Activated CD4-positive, alpha-beta memory T cell treated with anti-CD3 and anti-CD28 coated beads for 36 hours (primary cell): ENCODE measurements at regions not wholly inside any gene's neighbourhood (a gene's known extent, or its start where the extent isn't known, plus 50 kb on each side); places are given as distances from the start of the nearest gene placed in this dataset.

Experiments
- CTCF ChIA-PET: fragments of 350-600 bp; sonication (Branson Sonifier 250); formaldehyde crosslinking; loops from one replicate; lab custom pipeline; 2021; ENCODE audit warnings: antibody characterized with exemption, inconsistent platforms; lab: Charles Lee
- POLR2A ChIA-PET: fragments of 350-600 bp; sonication (Branson Sonifier 250); formaldehyde crosslinking; loops from one replicate; lab custom pipeline; 2021; ENCODE audit warnings: antibody characterized with exemption; lab: Charles Lee
- DNase-seq: peaks from one replicate; pipeline ENCODE4 v3.0.0-alpha.2; 2020
- H3K27ac Mint-ChIP-seq: one replicate; pipeline ENCODE4 v1.8.0; 2021; ENCODE audit warnings: mixed read lengths
- H3K27me3 Mint-ChIP-seq: one replicate; pipeline ENCODE4 v1.8.0; 2021; ENCODE audit warnings: mixed read lengths
- H3K36me3 Mint-ChIP-seq: one replicate; pipeline ENCODE4 v1.8.0; 2021; ENCODE audit warnings: mixed read lengths
- H3K4me1 Mint-ChIP-seq: one replicate; pipeline ENCODE4 v1.8.0; 2021; ENCODE audit warnings: low read depth, mixed read lengths
- H3K4me3 Mint-ChIP-seq: one replicate; pipeline ENCODE4 v1.8.0; 2021; ENCODE audit warnings: mild to moderate bottlenecking, mixed read lengths
- H3K9me3 Mint-ChIP-seq: one replicate; pipeline ENCODE4 v1.8.0; 2021; ENCODE audit warnings: mixed read lengths
- intact Hi-C: fragments of 100-400 bp; cut with micrococcal nuclease; formaldehyde crosslinking; loops from one replicate; pipeline ENCODE4 v1.15.1; 2023

DNA sequence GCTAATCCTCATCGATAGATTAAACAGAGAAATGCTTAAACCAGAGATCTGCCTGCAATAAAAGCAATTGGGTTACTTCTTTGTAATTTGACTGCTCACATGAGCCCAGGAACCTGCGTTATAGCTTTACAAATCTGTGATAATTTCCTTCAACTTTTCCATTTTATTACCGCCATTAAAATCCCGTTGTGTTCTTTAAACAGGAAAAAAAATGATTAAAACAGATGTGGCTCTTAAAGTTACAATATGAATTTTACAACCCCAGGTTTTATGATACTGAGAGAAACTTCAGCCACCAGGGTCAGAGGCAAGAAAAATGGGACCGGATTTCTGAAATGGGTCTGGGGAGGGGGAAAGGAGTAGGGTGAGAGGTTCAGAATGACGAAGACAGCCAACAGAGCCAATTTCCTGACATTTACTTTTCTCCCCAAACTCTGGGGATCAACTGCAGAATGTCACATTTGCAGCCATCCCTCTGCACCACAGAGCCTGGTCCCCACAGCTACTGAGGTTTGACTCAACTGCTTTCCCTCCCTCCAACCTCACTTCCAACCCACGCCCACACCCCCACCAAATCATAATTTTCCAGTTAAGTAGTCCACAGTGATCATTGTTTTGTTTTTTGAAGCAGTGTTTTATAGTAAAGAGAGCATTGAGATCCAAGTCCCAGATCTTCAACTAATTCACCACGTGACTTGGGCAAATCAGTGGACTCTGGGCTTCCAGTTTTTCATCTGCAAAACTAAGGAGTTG is 77.6 kb upstream of the EYA2 start:
- Mint-ChIP-seq H3K9me3 (no peaks in the 10 kb centered on the region), H3K4me1 (no peaks in the 10 kb centered on the region), H3K4me3 (no peak overlapping the region), H3K27me3 (peaks cover 31% of the 10 kb centered on the region), H3K36me3 (no peaks in the 10 kb centered on the region), H3K27ac (no peak overlapping the region)
- intact Hi-C loops: no loop called here
- no peak for DNase-seq
- ChIA-PET CTCF (no interaction called here), POLR2A (no interaction called here)

GRCh38 chr20:46820682-46821081 is 74.0 kb upstream of the EYA2 start:
- H3K36me3 Mint-ChIP-seq: no peaks in the 10 kb centered on the region
- peaks cover 5% of the 10 kb centered on the region for H3K9me3 Mint-ChIP-seq
- intact Hi-C loops: no loop called here
- no peak for DNase-seq
- H3K27ac Mint-ChIP-seq: no peak overlapping the region
- CTCF ChIA-PET: no interaction called here
- POLR2A ChIA-PET: no interaction called here
- no peaks in the 10 kb centered on the region for H3K4me1 Mint-ChIP-seq
- H3K4me3 Mint-ChIP-seq: no peak overlapping the region
- peaks cover 16% of the 10 kb centered on the region for H3K27me3 Mint-ChIP-seq

GRCh38 chr20:46823271-46823751 is 71.3 kb upstream of the EYA2 start:
- Mint-ChIP-seq H3K27ac (no peak overlapping the region), H3K4me3 (no peak overlapping the region), H3K9me3 (peaks cover 5% of the 10 kb centered on the region), H3K4me1 (no peaks in the 10 kb centered on the region), H3K27me3 (peaks cover 11% of the 10 kb centered on the region), H3K36me3 (no peaks in the 10 kb centered on the region)
- no peak for DNase-seq
- CTCF ChIA-PET: no interaction called here
- POLR2A ChIA-PET: no interaction called here
- intact Hi-C loops: no loop called here

DNA sequence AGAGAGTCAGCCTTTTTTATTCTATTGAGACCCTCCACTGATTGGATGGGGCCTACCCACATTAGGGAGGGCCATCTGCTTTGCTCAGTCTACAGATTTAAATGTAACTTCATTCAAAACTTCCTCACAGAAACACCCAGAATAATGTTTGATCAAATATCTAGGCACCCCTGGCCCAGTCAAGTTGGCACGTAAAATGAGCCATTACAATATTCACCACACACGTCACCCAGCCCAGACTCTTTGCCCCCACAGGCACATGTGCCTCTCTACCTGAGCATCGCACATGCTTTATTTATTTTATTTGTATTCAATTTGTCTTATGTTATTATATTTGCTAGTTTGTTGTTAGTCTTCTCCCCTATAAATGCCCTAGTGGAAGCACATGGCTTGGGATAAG is 70.9 kb upstream of the EYA2 start:
- POLR2A ChIA-PET: no interaction called here
- no peak overlapping the region for H3K4me3 Mint-ChIP-seq
- H3K36me3 Mint-ChIP-seq: no peaks in the 10 kb centered on the region
- intact Hi-C loops: no loop called here
- H3K27ac Mint-ChIP-seq: no peak overlapping the region
- CTCF ChIA-PET: no interaction called here
- peaks cover 11% of the 10 kb centered on the region for H3K27me3 Mint-ChIP-seq
- H3K9me3 Mint-ChIP-seq: peaks cover 5% of the 10 kb centered on the region
- H3K4me1 Mint-ChIP-seq: no peaks in the 10 kb centered on the region
- no peak for DNase-seq

DNA sequence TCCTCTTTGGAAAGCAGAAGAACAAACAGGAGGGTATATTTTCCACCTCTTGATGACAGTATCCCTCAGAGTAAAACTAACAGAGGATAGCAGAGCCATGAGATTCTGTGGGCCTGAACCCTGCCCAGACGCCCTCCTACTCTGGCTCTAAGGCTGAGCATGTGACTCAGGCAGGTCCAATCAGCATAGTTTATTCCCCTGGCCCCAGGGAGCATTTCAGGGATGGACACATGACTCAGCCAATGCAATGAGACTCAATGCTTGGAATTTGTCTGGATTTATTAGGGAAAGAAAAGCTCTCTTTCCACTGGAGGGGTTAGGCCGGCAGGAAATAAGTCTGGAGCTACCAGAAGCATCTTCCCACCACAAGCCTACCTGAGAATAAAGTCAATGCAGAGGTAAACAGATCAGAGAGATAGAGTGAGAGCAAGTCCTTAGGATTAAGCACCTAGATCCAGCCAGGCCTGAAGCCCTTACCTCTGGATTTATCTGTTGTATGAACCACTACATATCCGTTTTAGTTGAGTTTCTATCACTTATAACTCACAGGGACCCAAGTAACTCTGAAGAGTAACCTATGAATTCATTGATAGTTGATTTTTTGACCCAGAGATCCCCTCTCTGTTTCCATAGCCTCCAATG is 68.2 kb upstream of the EYA2 start:
- no peaks in the 10 kb centered on the region for H3K36me3 Mint-ChIP-seq
- POLR2A ChIA-PET: no interaction called here
- H3K27ac Mint-ChIP-seq: no peak overlapping the region
- H3K4me1 Mint-ChIP-seq: no peaks in the 10 kb centered on the region
- H3K9me3 Mint-ChIP-seq: peaks cover 5% of the 10 kb centered on the region
- DNase-seq: no peak
- no peak overlapping the region for H3K4me3 Mint-ChIP-seq
- intact Hi-C loops: no loop called here
- CTCF ChIA-PET: no interaction called here
- H3K27me3 Mint-ChIP-seq: peaks cover 9% of the 10 kb centered on the region

DNA sequence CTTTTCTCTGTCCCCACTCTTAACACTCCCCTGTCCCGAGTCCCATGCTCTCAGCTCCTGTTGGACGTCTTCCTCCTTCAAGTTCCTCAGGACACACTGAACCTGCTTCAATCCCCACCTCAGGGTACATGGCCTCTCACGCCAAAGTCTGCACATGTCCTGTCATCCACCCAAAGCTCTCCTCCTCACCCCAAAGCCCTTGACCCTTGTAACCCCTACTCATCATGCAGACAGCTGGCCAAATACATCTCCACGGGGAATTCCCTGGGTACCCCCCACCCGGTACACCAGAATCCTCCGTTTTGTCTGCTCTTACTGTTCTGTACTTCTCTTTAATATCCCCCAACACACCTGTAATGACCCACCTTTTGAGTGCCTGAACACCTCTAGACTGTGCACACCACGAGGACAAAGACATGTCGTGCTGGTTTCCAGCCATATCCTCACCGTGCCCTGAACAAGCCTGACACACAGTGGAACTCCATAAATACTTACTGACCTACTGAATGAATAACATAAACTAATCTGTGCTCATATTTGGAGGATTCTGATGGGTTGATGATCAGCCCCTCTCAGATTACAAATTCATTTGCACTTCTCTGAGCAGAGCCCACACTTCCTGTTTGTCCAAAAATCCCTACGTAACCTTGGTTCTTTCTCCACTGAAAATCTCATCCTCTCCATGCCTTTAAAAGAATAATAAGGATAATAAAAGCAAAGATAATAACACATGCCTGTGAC is 66.8 kb upstream of the EYA2 start:
- ChIA-PET POLR2A (no interaction called here), CTCF (no interaction called here)
- peaks cover 10% of the 10 kb centered on the region for H3K9me3 Mint-ChIP-seq
- H3K36me3 Mint-ChIP-seq: no peaks in the 10 kb centered on the region
- H3K27me3 Mint-ChIP-seq: peaks cover 9% of the 10 kb centered on the region
- no peak for DNase-seq
- intact Hi-C loops: no loop called here
- no peak overlapping the region for H3K27ac Mint-ChIP-seq
- H3K4me3 Mint-ChIP-seq: no peak overlapping the region
- H3K4me1 Mint-ChIP-seq: no peaks in the 10 kb centered on the region

DNA sequence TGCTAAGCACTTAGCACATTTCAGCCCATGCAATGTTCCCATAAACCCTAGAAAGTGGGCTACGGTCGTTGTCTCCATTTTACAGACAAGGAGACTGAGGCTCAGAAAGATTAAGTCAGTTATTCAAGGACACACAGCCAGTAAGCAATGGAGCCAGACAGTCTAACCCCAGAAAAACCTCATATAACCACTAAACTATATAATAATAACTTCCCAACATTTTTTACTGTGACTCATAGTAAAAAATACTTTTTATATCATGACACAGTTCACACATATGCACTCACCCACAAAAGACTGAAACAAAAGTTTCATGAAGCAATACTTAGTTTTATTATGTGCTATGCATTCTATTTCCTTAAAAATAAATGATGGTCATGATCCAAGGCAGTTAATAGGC is 66.2 kb upstream of the EYA2 start:
- Mint-ChIP-seq H3K27me3 (peaks cover 9% of the 10 kb centered on the region), H3K4me3 (no peak overlapping the region), H3K4me1 (peaks cover 4% of the 10 kb centered on the region), H3K9me3 (peaks cover 10% of the 10 kb centered on the region), H3K36me3 (no peaks in the 10 kb centered on the region), H3K27ac (no peak overlapping the region)
- no peak for DNase-seq
- intact Hi-C loops: no loop called here
- POLR2A ChIA-PET: no interaction called here
- CTCF ChIA-PET: no interaction called here

DNA sequence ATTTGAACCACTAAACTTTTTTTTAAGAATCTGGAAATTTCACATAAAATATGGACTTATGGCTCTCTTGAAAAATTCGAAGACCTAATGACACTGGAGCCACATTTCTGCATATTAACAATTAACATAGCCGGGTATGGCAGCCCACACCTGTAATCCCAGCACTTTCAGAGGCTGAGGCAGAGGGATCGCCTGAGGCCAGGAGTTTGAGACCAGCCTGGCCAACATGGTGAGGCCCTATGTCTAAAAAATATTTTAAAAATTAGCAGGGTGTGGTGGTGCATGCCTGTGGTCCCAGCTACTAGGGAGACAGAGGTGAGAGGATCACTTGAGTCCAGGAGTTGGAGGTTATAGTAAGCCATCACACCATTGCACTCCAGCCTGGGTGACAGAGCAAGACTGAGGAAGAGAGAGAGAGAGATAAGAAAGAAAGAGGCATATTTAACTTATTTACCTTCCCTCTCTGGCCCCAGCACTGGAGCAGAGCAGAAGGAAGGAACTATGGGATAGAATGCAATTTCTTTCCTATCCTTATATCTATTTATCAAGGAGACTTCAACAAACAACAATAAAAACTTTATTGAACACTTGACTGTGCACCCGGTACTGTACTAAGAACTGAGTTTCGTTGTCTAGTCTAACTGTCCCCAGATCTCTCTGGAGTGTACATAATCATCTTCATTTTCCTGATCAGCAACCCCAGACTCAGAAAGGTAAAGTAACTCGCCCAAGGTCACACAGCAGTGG is 63.6 kb upstream of the EYA2 start:
- H3K4me3 Mint-ChIP-seq: no peak overlapping the region
- no peaks in the 10 kb centered on the region for H3K36me3 Mint-ChIP-seq
- intact Hi-C loops: no loop called here
- POLR2A ChIA-PET: no interaction called here
- H3K27ac Mint-ChIP-seq: no peak overlapping the region
- H3K27me3 Mint-ChIP-seq: peaks cover 15% of the 10 kb centered on the region
- no peak for DNase-seq
- peaks cover 5% of the 10 kb centered on the region for H3K9me3 Mint-ChIP-seq
- peaks cover 4% of the 10 kb centered on the region for H3K4me1 Mint-ChIP-seq
- CTCF ChIA-PET: no interaction called here

GRCh38 chr20:46831633-46832011 is 63.0 kb upstream of the EYA2 start:
- POLR2A ChIA-PET: no interaction called here
- Mint-ChIP-seq H3K36me3 (no peaks in the 10 kb centered on the region), H3K27ac (no peak overlapping the region), H3K27me3 (peaks cover 17% of the 10 kb centered on the region), H3K4me1 (peaks cover 4% of the 10 kb centered on the region), H3K4me3 (no peak overlapping the region), H3K9me3 (peaks cover 5% of the 10 kb centered on the region)
- intact Hi-C loops: no loop called here
- no peak for DNase-seq
- CTCF ChIA-PET: no interaction called here

- no peak overlapping the region for H3K27ac Mint-ChIP-seq
- peaks cover 22% of the 10 kb centered on the region for H3K27me3 Mint-ChIP-seq
- peaks cover 4% of the 10 kb centered on the region for H3K4me1 Mint-ChIP-seq
- CTCF ChIA-PET: no interaction called here
- H3K9me3 Mint-ChIP-seq: peaks cover 5% of the 10 kb centered on the region
- DNase-seq: no peak
- intact Hi-C loops: no loop called here
- no peak overlapping the region for H3K4me3 Mint-ChIP-seq
- H3K36me3 Mint-ChIP-seq: no peaks in the 10 kb centered on the region
- POLR2A ChIA-PET: no interaction called here
These were observed 62.1 kb upstream of the EYA2 start for GRCh38 chr20:46832555-46832954.

DNA sequence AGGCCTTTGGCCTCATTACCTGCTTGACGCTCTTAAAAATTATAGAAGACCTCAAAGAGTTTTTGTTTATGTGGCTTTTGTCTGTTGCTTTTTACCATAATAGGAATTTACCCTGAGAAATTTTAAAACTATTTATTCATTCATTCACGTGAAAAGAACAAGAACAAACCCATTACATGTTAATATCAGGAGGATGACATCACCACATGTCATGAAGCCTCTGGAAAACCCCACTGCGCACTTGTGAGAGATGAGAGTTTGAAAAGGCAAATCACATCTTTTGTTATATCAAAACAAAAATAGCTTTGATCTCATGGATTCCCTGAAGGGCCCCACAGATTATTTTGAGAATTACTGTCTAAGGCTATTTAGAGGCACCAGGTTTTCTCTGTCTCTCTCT is 61.3 kb upstream of the EYA2 start:
- Mint-ChIP-seq H3K4me1 (peaks cover 4% of the 10 kb centered on the region), H3K36me3 (no peaks in the 10 kb centered on the region), H3K4me3 (no peak overlapping the region), H3K27ac (no peak overlapping the region), H3K27me3 (peaks cover 16% of the 10 kb centered on the region), H3K9me3 (peaks cover 5% of the 10 kb centered on the region)
- ChIA-PET CTCF (no interaction called here), POLR2A (no interaction called here)
- peak; percentile 33 for DNase-seq
- intact Hi-C loops: no loop called here

GRCh38 chr20:46835418-46835817 is 59.2 kb upstream of the EYA2 start:
- H3K4me1 Mint-ChIP-seq: peaks cover 4% of the 10 kb centered on the region
- peaks cover 5% of the 10 kb centered on the region for H3K9me3 Mint-ChIP-seq
- POLR2A ChIA-PET: no interaction called here

More at GRCh38 chr20:46835418-46835817, 59.2 kb upstream of the EYA2 start:
- Mint-ChIP-seq H3K27me3 (peaks cover 16% of the 10 kb centered on the region), H3K36me3 (no peaks in the 10 kb centered on the region), H3K27ac (no peak overlapping the region), H3K4me3 (no peak overlapping the region)
- DNase-seq: no peak
- CTCF ChIA-PET: no interaction called here
- intact Hi-C loops: no loop called here
